IMR-90 (cell line): ENCODE measurements at regions not wholly inside any gene's neighbourhood (a gene's known extent, or its start where the extent isn't known, plus 50 kb on each side); places are given as distances from the start of the nearest gene placed in this dataset.

Source experiments
- ATAC-seq: fragments of 200-7000 bp; cut with Tn5 transposase; 2 replicates; pipeline ENCODE4 v1.9.1; 2020; ENCODE audit warnings: low read depth, mild to moderate bottlenecking, moderate library complexity
- BruUV-seq: library from RNA; stranded (reverse); fragments of 400-500 nt; replicated peaks from 2 replicates; lab custom pipeline; 2021; lab: Mats Ljungman, UMichigan
- CTCF ChIA-PET: fragments of 300-600 bp; formaldehyde crosslinking; extraction: SDS; loops from one replicate; lab custom pipeline; 2021; ENCODE audit warnings: antibody characterized with exemption; lab: Yijun Ruan, JAX
- POLR2A ChIA-PET: fragments of 300-600 bp; sonication (Branson Sonifier 250); formaldehyde crosslinking; loops from one replicate; lab custom pipeline; 2022; ENCODE audit warnings: antibody characterized with exemption; ENCODE audit not compliant: unreplicated experiment; lab: Charles Lee
- DNase-seq: peaks from one replicate; pipeline ENCODE4 v3.0.0; 2013
- H2AFZ ChIP-seq: replicated peaks from 2 replicates; pipeline ENCODE3; 2013; ENCODE audit warnings: low read length, mild to moderate bottlenecking; ENCODE audit not compliant: poor library complexity
- H2AK5ac ChIP-seq: 2 replicates; pipeline ENCODE4 v1.6.1; 2013; ENCODE audit warnings: low read depth, low read length, inconsistent platforms
- H2AK9ac ChIP-seq: replicated peaks from 2 replicates; pipeline ENCODE3; 2013; ENCODE audit warnings: mild to moderate bottlenecking, low read depth, low read length, moderate library complexity; ENCODE audit not compliant: poor library complexity
- H2BK120ac ChIP-seq: 2 replicates; pipeline ENCODE4 v1.6.1; 2013; ENCODE audit warnings: low read depth, low read length, inconsistent platforms
- H2BK15ac ChIP-seq: 3 replicates; pipeline ENCODE4 v1.6.1; 2013; ENCODE audit warnings: low read depth, low read length, inconsistent platforms
- H2BK20ac ChIP-seq: 2 replicates; pipeline ENCODE4 v1.6.1; 2013; ENCODE audit warnings: low read depth, mild to moderate bottlenecking, inconsistent platforms, low read length, moderate library complexity
- H2BK5ac ChIP-seq: 2 replicates; pipeline ENCODE4 v1.6.1; 2013; ENCODE audit warnings: mild to moderate bottlenecking, low read depth, low read length, inconsistent platforms; ENCODE audit not compliant: poor library complexity, severe bottlenecking
- H3K14ac ChIP-seq: replicated peaks from 2 replicates; pipeline ENCODE4 v1.6.1; 2013; ENCODE audit warnings: low read depth, low read length, inconsistent platforms
- H3K18ac ChIP-seq: 2 replicates; pipeline ENCODE4 v1.6.1; 2013; ENCODE audit warnings: low read depth, low read length, control low read depth
- H3K23ac ChIP-seq: 2 replicates; pipeline ENCODE4 v1.6.1; 2013; ENCODE audit warnings: low read depth, low read length, inconsistent platforms
- H3K27ac ChIP-seq: 2 replicates; pipeline ENCODE4 v1.5.1; 2013; ENCODE audit warnings: mild to moderate bottlenecking, control low read depth, low read length; ENCODE audit not compliant: insufficient read depth
- H3K27me3 ChIP-seq: 2 replicates; pipeline ENCODE4 v1.6.1; 2013; ENCODE audit warnings: low read length; ENCODE audit not compliant: control insufficient read depth, insufficient read depth
- H3K36me3 ChIP-seq: 2 replicates; pipeline ENCODE4 v1.6.1; 2013; ENCODE audit warnings: low read length, mixed read lengths; ENCODE audit not compliant: control insufficient read depth, insufficient read depth
- H3K4ac ChIP-seq: 2 replicates; pipeline ENCODE4 v1.6.1; 2013; ENCODE audit warnings: low read depth, low read length, inconsistent platforms
- H3K4me1 ChIP-seq: 2 replicates; pipeline ENCODE4 v1.6.1; 2013; ENCODE audit warnings: low read length, mixed read lengths; ENCODE audit not compliant: control insufficient read depth, insufficient read depth
- H3K4me2 ChIP-seq: 2 replicates; pipeline ENCODE4 v1.6.1; 2013; ENCODE audit warnings: low read depth, mild to moderate bottlenecking, control low read depth, low read length, moderate library complexity
- H3K4me3 ChIP-seq: 2 replicates; pipeline ENCODE4 v1.5.1; 2013; ENCODE audit warnings: low read depth, mild to moderate bottlenecking, control low read depth, low read length, moderate library complexity; ENCODE audit not compliant: insufficient read depth
- H3K56ac ChIP-seq: 2 replicates; pipeline ENCODE4 v1.6.1; 2013; ENCODE audit warnings: low read length, inconsistent platforms; ENCODE audit not compliant: insufficient read depth; ENCODE audit errors: extremely low read depth
- H3K79me1 ChIP-seq, 2 experiments: 2 replicates each; pipeline ENCODE4 v1.6.1; 2013; ENCODE audit warnings: low read length in 2 of 2, inconsistent platforms in 1 of 2, low read depth in 1 of 2
- H3K9ac ChIP-seq: 2 replicates; pipeline ENCODE4 v1.6.1; 2013; ENCODE audit warnings: low read depth, low read length, control low read depth
- H3K9me1 ChIP-seq: 2 replicates; pipeline ENCODE4 v1.6.1; 2013; ENCODE audit warnings: low read length, inconsistent platforms; ENCODE audit not compliant: insufficient read depth
- H3K9me3 ChIP-seq: 2 replicates; pipeline ENCODE4 v1.6.1; 2013; ENCODE audit warnings: low read length; ENCODE audit not compliant: control insufficient read depth, insufficient read depth
- H4K20me1 ChIP-seq: 2 replicates; pipeline ENCODE4 v1.6.1; 2013; ENCODE audit warnings: low read length, inconsistent platforms; ENCODE audit not compliant: insufficient read depth
- H4K5ac ChIP-seq: 2 replicates; pipeline ENCODE4 v1.6.1; 2013; ENCODE audit warnings: mild to moderate bottlenecking, low read depth, low read length, control low read depth
- H4K8ac ChIP-seq, 2 experiments: 2 replicates each; pipeline ENCODE4 v1.6.1; 2013; ENCODE audit warnings: low read depth in 2 of 2, low read length in 2 of 2, control low read depth in 1 of 2, inconsistent platforms in 1 of 2
- H4K91ac ChIP-seq: 2 replicates; pipeline ENCODE4 v1.6.1; 2013; ENCODE audit warnings: low read depth, low read length, inconsistent platforms; ENCODE audit not compliant: insufficient read depth
- MAFK ChIP-seq: IDR thresholded peaks from 2 replicates; pipeline ENCODE4 v1.6.1; 2012; ENCODE audit warnings: low read depth, low read length, improper control_type of control experiment
- WGBS, 2 experiments: methylation state at CpG; one replicate each; pipeline versions ENCODE4 v1.1.5 to v1.1.7; 2013; ENCODE audit warnings: missing lambda C conversion rate in 2 of 2; ENCODE audit not compliant: insufficient read length in 1 of 2; ENCODE audit errors: extremely low coverage in 2 of 2; 5-methylcytosine and 5-hydroxymethylcytosine counted together
- dilution Hi-C: fragments of 300-500 bp; cut with HindIII; formaldehyde crosslinking; loops from one replicate; pipeline ENCODE4 v1.14.3; 2018; ENCODE audit warnings: low sequenced_read_pairs; ENCODE audit not compliant: unreplicated experiment
- in situ Hi-C: fragments of 300-500 bp; cut with MboI; formaldehyde crosslinking; loops from 3 replicates; pipeline ENCODE4 v1.14.3; 2019; ENCODE audit warnings: low sequenced_read_pairs, inconsistent platforms, mixed read lengths
- intact Hi-C: fragments of 100-400 bp; cut with micrococcal nuclease; formaldehyde crosslinking; loops from 2 replicates; pipeline ENCODE4 v1.10.0; 2022
- TF ChIP-seq, protein P1 (sequence below): conservative IDR thresholded peaks from 2 replicates; pipeline ENCODE4 v1.5.1; 2012; ENCODE audit warnings: mild to moderate bottlenecking, low read depth, low read length, improper control_type of control experiment
- TF ChIP-seq, protein P2 (sequence below): fragments of 150-350 bp; IDR thresholded peaks from 2 replicates; pipeline ENCODE4 v1.6.1; 2016; ENCODE audit warnings: low read depth, mild to moderate bottlenecking, low read length, moderate library complexity, borderline replicate concordance

DNA sequence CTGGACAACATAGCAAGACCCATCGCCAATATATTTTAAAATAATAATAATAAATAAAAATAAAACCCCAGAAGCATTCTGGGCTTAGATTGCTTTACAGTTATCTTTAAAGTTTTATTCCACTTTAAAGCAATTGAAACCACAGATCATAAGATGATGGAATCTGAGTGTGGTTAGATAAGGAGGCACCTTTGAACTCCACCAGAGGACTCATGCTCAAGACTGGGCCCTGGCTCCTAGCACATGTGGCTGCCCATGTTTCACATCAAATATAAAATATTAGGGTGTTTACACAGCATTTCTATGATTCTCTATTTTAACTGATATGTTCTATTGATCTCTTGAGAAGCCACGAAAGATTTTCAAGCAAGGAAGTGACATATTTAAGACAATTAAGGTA is 52.6 kb upstream of the BBS12 start:
- Histone ChIP-seq H3K9me3 (no peaks in the 10 kb centered on the region; the same call in 1 of the 2 replicates), H2AK5ac (no peak overlapping the region), H3K18ac (no peak overlapping the region), H3K23ac (no peak overlapping the region), H3K4ac (no peak overlapping the region), H3K14ac (no peak overlapping the region), H4K91ac (no peak overlapping the region), H2BK15ac (no peak overlapping the region), H3K9ac (no peak overlapping the region), H4K20me1 (no peaks in the 10 kb centered on the region), H4K8ac (no peak overlapping the region), H3K4me1 (no peaks in the 10 kb centered on the region), H3K79me1 (no peaks in the 10 kb centered on the region), H2BK5ac (no peak overlapping the region), H2AFZ (no peak overlapping the region), H3K27me3 (no peaks in the 10 kb centered on the region), H3K56ac (no peak overlapping the region), H4K5ac (no peak overlapping the region), H3K4me3 (no peak overlapping the region), H2BK20ac (no peak overlapping the region), H3K9me1 (no peaks in the 10 kb centered on the region), H3K36me3 (no peaks in the 10 kb centered on the region), H2AK9ac (no peak overlapping the region), H3K4me2 (no peak overlapping the region), H2BK120ac (no peak overlapping the region), H3K27ac (no peak overlapping the region)
- no peak for ATAC-seq
- BruUV-seq, result no TSS peak
- DNase-seq, result peak; percentile 38
- ChIA-PET CTCF (no interaction called here), POLR2A (no interaction called here)
- in situ Hi-C loops (no loop called here), dilution Hi-C loops (no loop called here), intact Hi-C loops (no loop called here)
- TF ChIP-seq, protein P1, sequence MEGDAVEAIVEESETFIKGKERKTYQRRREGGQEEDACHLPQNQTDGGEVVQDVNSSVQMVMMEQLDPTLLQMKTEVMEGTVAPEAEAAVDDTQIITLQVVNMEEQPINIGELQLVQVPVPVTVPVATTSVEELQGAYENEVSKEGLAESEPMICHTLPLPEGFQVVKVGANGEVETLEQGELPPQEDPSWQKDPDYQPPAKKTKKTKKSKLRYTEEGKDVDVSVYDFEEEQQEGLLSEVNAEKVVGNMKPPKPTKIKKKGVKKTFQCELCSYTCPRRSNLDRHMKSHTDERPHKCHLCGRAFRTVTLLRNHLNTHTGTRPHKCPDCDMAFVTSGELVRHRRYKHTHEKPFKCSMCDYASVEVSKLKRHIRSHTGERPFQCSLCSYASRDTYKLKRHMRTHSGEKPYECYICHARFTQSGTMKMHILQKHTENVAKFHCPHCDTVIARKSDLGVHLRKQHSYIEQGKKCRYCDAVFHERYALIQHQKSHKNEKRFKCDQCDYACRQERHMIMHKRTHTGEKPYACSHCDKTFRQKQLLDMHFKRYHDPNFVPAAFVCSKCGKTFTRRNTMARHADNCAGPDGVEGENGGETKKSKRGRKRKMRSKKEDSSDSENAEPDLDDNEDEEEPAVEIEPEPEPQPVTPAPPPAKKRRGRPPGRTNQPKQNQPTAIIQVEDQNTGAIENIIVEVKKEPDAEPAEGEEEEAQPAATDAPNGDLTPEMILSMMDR, result no peak
- TF ChIP-seq, protein P2, sequence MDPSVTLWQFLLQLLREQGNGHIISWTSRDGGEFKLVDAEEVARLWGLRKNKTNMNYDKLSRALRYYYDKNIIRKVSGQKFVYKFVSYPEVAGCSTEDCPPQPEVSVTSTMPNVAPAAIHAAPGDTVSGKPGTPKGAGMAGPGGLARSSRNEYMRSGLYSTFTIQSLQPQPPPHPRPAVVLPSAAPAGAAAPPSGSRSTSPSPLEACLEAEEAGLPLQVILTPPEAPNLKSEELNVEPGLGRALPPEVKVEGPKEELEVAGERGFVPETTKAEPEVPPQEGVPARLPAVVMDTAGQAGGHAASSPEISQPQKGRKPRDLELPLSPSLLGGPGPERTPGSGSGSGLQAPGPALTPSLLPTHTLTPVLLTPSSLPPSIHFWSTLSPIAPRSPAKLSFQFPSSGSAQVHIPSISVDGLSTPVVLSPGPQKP, result no peak
- TF ChIP-seq MAFK, result no peak
- WGBS, 2 experiments, result no CpG with 5 or more reads among the region's 2 CpGs
